D721Med (cell line): ENCODE measurements at regions not wholly inside any gene's neighbourhood (a gene's known extent, or its start where the extent isn't known, plus 50 kb on each side); places are given as distances from the start of the nearest gene placed in this dataset.

Source experiments
- DNase-seq: peaks from one replicate; pipeline ENCODE4 v3.0.0; 2011; ENCODE audit warnings: low spot score; ENCODE audit not compliant: insufficient read length
- FAIRE-seq: peaks from 2 replicates; lab custom pipeline; 2011; peaks lifted over from hg19 to GRCh38; lab: Jason Lieb, UNC
- CTCF ChIP-seq: IDR thresholded peaks from 2 replicates; pipeline ENCODE4 v1.5.1; 2012; ENCODE audit warnings: mild to moderate bottlenecking, control low read depth; ENCODE audit not compliant: insufficient read depth; ENCODE audit errors: missing control alignments

GRCh38 chr3:71893702-71894479 lies 108.9 kb upstream of the PROK2 start:
- FAIRE-seq = no peak
- no peak for DNase-seq
- TF ChIP-seq CTCF = no peak

- no peak for FAIRE-seq
- no peak for TF ChIP-seq CTCF
These were observed 108.2 kb upstream of the PROK2 start for GRCh38 chr3:71893122-71893521.

GRCh38 chr3:71891483-71891882 lies 106.5 kb upstream of the PROK2 start:
- FAIRE-seq (no peak), DNase-seq (no peak)
- no peak for TF ChIP-seq CTCF

More at GRCh38 chr3:71893122-71893521, 108.2 kb upstream of the PROK2 start:
- DNase-seq = no peak

- no peak for FAIRE-seq
- no peak for DNase-seq
- no peak for TF ChIP-seq CTCF
These were observed 105.5 kb upstream of the PROK2 start for GRCh38 chr3:71890356-71890931.

- peak; percentile 68 for DNase-seq
- no peak for TF ChIP-seq CTCF
- peak; percentile 98 for FAIRE-seq
These were observed 102.3 kb upstream of the PROK2 start for GRCh38 chr3:71887256-71887655.

GRCh38 chr3:71885006-71885405 lies 100.1 kb upstream of the PROK2 start:
- DNase-seq (no peak), FAIRE-seq (no peak)
- no peak for TF ChIP-seq CTCF

- no peak for TF ChIP-seq CTCF
- FAIRE-seq = no peak
- no peak for DNase-seq
These were observed 96.8 kb upstream of the PROK2 start for GRCh38 chr3:71881732-71882131.
